ENCODE measurements at regions not wholly inside any gene's neighbourhood (a gene's known extent, or its start where the extent isn't known, plus 50 kb on each side); places are given as distances from the start of the nearest gene placed in this dataset.
"Not testable (repeated sequence)": the region's sequence is repeated elsewhere in the genome, so short reads cannot be mapped to it uniquely, and the experiment has no call there.

DNA sequence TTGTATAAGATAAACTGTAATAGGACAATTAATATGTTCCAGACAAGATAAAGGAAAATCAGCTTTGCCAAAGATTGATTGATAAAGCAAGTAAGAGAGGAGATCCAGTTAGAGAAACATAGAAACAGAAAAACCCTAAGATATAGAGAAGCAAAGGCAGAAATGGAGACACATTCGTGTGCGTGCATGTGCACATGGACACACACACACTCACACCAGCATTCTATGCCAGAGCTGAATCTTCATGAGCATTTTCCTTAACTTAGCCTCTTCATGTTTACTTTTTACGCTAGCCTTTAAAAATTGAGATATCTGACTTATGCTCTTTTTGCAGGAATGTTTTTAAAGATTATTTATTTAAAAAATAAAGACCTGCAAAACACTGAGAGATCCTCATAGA, 168.5 kb upstream of the ATP2B1 start:
- FAIRE-seq (no peak), DNase-seq (ENCODE audit: insufficient read length, low spot score) (no peak)
- TF ChIP-seq, protein P1, sequence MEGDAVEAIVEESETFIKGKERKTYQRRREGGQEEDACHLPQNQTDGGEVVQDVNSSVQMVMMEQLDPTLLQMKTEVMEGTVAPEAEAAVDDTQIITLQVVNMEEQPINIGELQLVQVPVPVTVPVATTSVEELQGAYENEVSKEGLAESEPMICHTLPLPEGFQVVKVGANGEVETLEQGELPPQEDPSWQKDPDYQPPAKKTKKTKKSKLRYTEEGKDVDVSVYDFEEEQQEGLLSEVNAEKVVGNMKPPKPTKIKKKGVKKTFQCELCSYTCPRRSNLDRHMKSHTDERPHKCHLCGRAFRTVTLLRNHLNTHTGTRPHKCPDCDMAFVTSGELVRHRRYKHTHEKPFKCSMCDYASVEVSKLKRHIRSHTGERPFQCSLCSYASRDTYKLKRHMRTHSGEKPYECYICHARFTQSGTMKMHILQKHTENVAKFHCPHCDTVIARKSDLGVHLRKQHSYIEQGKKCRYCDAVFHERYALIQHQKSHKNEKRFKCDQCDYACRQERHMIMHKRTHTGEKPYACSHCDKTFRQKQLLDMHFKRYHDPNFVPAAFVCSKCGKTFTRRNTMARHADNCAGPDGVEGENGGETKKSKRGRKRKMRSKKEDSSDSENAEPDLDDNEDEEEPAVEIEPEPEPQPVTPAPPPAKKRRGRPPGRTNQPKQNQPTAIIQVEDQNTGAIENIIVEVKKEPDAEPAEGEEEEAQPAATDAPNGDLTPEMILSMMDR (IDR thresholded peaks at IDR 0.05; ENCODE audit: insufficient read depth, missing control alignments), result no peak

DNA sequence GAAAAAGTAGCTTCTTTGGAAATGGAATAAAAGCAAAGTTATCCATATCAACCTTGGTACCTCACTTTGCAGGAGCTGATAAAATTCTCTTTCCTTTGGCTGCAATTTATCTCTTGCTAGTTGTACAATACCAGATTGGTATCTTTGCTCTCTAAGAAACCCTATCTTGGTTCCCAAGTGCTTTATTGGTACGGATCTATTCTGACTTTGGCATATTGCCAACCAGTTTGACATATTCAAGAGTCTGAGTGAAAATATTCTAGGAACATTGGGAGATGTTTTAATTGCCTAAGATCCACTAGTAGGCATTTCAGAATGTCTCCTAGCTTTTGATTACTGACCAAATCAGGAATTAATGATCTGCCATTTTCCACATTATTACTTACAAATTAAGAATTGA, 167.2 kb upstream of the ATP2B1 start:
- TF ChIP-seq, protein P1 (IDR thresholded peaks at IDR 0.05; ENCODE audit: insufficient read depth, missing control alignments), result no peak
- FAIRE-seq, result no peak
- no peak for DNase-seq (ENCODE audit: insufficient read length, low spot score)

DNA sequence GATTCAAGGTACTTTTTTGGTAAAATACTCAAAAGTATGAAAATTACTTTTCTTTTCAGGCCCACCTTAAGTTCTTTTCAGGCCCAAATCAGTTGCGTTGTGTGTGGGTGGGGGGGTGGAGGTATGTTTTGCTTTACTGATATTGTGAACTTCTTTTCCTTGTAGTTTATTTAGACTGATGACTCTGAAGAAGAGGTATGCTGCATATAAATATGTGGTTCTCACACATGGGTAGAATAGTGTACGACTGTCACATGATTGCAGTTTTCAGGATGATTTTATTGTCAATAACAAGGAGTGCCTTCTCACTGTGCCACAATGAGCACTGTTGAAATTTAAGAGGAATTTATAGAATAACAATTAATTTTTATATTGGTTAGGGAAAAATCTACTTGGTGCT, 166.6 kb upstream of the ATP2B1 start:
- TF ChIP-seq, protein P1 (IDR thresholded peaks at IDR 0.05; ENCODE audit: insufficient read depth, missing control alignments), result no peak
- FAIRE-seq (no peak), DNase-seq (ENCODE audit: insufficient read length, low spot score) (no peak)

DNA sequence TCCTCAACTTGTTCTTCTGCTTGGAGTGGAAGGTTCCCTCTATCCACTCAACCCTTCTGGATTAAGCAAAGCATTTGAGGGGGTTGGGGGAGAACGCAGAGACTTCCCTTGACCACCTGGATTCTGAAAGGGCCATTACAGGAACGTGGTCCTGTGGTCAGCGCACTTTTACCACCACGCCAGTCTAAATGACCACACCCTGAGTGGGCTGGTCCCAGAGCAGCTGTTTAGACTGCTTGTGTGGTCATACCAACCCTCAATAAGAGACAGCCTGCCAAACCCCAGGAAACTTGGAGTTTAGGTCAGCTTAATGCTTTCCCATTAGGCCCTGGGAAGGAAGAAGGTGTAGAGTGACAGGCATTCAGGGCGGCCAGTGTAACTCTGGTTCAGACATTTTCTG, 165.5 kb upstream of the ATP2B1 start:
- TF ChIP-seq, protein P1 (IDR thresholded peaks at IDR 0.05; ENCODE audit: insufficient read depth, missing control alignments), result no peak
- no peak for FAIRE-seq
- no peak for DNase-seq (ENCODE audit: insufficient read length, low spot score)

DNA sequence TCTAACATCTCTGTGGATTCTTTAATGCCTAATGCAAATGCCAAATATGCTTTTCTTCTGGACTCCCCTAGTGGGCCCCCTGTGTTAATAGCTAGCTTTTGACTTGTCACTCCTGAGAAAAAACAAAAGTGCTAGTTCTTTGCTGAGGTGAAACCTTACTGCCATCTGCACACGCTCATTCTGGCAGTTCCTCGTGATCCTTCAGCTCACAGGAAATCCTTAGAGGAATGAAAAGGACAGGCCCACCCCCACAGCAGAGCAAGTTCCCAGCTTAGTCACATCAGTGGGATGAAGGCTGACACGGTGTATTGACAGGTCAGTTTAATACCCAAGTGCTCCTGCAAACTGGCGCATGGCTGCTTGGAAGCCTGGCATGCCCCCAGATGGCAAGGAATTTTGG, 165.1 kb upstream of the ATP2B1 start:
- FAIRE-seq (no peak), DNase-seq (ENCODE audit: insufficient read length, low spot score) (no peak)
- TF ChIP-seq, protein P1 (IDR thresholded peaks at IDR 0.05; ENCODE audit: insufficient read depth, missing control alignments), result no peak

DNA sequence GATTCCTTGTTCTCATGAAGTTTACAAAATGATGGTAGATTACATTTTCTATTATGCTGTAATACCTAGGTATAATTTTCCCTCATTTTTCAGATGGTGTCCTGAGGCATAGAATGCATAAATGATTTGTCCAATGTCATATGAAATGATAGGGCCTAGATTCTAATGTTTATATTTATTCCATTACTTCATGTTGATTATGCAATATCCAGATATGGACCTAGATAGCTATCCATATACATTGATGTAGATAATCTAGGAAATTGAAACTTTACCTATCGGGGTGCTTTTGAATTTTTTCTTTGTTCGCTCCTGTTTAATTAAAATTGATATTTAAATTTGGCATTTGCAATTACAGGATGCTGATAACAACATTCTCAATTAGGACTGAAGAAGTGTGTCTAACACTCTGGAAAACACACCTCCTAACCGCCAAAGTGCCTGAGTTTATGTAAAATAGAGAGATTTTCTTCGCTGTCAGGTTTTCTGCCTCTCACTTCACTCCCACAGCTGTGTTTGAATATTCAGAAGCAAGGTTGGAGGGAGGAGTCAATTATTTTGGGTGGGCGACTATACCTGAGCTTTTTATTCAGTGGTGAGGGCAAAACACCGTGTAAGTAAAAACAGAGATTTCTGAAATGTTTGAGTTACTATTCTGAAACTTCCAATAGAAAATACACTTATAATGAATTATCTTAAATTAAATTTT, 164.4 kb upstream of the ATP2B1 start:
- no peak for FAIRE-seq
- TF ChIP-seq, protein P1 (IDR thresholded peaks at IDR 0.05; ENCODE audit: insufficient read depth, missing control alignments), result no peak
- no peak for DNase-seq (ENCODE audit: insufficient read length, low spot score)

DNA sequence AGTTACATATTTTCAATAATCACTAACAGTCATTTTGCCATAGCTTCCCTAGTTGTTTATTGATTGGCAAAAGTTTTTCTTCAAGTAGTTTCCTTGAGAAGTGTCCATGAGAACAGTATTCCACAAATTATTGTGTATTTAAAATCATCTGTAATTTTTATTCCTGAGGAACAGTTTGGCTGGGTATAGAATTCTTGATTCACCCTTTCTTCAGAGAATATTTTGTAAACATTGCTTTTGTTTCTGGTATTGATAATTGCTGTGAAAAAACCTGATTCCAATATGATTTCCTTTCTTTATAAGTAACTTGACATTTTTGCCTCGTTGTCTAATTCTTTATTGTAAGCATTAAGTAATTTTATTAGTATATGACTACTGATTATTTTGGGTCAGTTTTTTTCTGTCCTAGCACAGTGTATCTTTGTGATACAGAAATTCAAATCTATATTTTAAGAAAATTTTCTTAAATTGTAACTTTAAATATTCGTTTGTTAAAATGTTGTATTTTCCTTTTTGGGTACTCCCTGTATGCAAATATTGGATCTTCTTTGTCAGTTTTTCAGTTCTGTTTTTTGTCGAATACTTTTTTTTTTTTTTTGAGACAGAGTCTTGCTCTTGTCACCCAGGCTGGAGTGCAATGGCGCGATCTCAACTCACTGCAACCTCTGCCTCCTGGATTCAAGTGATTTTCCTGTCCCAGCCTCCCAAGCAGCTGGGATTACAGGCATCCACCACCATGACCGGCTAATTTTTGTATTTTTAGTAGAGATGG, 162.0 kb upstream of the ATP2B1 start:
- TF ChIP-seq, protein P1 (IDR thresholded peaks at IDR 0.05; ENCODE audit: insufficient read depth, missing control alignments), result no peak
- FAIRE-seq, result no peak
- DNase-seq (ENCODE audit: insufficient read length, low spot score), result no peak

DNA sequence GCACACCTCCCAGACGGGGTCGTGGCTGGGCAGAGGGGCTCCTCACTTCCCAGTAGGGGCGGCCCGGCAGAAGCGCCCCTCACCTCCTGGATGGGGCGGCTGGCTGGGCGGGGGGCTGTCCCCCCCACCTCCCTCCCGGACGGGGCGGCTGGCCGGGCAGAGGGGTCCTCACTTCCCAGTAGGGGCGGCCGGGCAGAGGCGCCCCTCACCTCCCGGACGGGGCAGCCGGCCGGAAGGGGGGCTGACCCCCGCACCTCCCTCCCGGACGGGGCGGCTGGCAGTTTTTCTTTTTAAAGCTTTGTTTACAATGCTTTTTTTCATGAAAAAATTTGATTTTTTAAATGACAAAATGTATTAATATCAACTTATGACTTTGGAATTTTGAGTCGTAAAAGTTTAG, 159.0 kb upstream of the ATP2B1 start:
- not testable (repeated sequence) for DNase-seq (ENCODE audit: insufficient read length, low spot score); FAIRE-seq

All from D721Med (cell line).